IMR-90 (cell line): ENCODE measurements at regions not wholly inside any gene's neighbourhood (a gene's known extent, or its start where the extent isn't known, plus 50 kb on each side); places are given as distances from the start of the nearest gene placed in this dataset.

Source experiments
- BHLHE40 ChIP-seq: fragments of 150-350 bp; IDR thresholded peaks from 2 replicates; pipeline ENCODE4 v1.6.1; 2016; ENCODE audit warnings: mild to moderate bottlenecking, low read depth, low read length
- CEBPB ChIP-seq: IDR thresholded peaks from 2 replicates; pipeline ENCODE4 v1.6.1; 2012; ENCODE audit warnings: low read depth, low read length, improper control_type of control experiment
- CTCF ChIP-seq: conservative IDR thresholded peaks from 2 replicates; pipeline ENCODE4 v1.5.1; 2012; ENCODE audit warnings: mild to moderate bottlenecking, low read depth, low read length, improper control_type of control experiment
- ELK1 ChIP-seq: fragments of 150-350 bp; IDR thresholded peaks from 2 replicates; pipeline ENCODE4 v1.6.1; 2016; ENCODE audit warnings: low read depth, mild to moderate bottlenecking, low read length, moderate library complexity, borderline replicate concordance
- MAFK ChIP-seq: IDR thresholded peaks from 2 replicates; pipeline ENCODE4 v1.6.1; 2012; ENCODE audit warnings: low read depth, low read length, improper control_type of control experiment
- MAZ ChIP-seq: IDR thresholded peaks from 2 replicates; pipeline ENCODE4 v1.6.1; 2012; ENCODE audit warnings: low read depth, mild to moderate bottlenecking, low read length, improper control_type of control experiment, moderate library complexity, borderline replicate concordance
- MXI1 ChIP-seq: IDR thresholded peaks from 2 replicates; pipeline ENCODE4 v1.6.1; 2012; ENCODE audit warnings: low read depth, mild to moderate bottlenecking, low read length, moderate library complexity, borderline replicate concordance
- NFE2L2 ChIP-seq: fragments of 150-350 bp; IDR thresholded peaks from 2 replicates; pipeline ENCODE4 v1.6.1; 2016; ENCODE audit warnings: low read depth, mild to moderate bottlenecking, low read length
- POLR2A ChIP-seq: IDR thresholded peaks from 2 replicates; pipeline ENCODE4 v1.6.1; 2012; ENCODE audit warnings: mild to moderate bottlenecking, low read depth, low read length
- RAD21 ChIP-seq: IDR thresholded peaks from 2 replicates; pipeline ENCODE4 v1.6.1; 2012; ENCODE audit warnings: low read length, improper control_type of control experiment
- RCOR1 ChIP-seq: IDR thresholded peaks from 2 replicates; pipeline ENCODE4 v1.6.1; 2012; ENCODE audit warnings: mild to moderate bottlenecking, low read length, improper control_type of control experiment; ENCODE audit not compliant: insufficient replicate concordance
- RFX5 ChIP-seq: IDR thresholded peaks from 2 replicates; pipeline ENCODE4 v1.8.0; 2012; ENCODE audit warnings: low read depth, mild to moderate bottlenecking, low read length, moderate library complexity
- SMC3 ChIP-seq: fragments of 150-350 bp; IDR thresholded peaks from 2 replicates; pipeline ENCODE4 v1.6.1; 2016; ENCODE audit warnings: low read depth, mild to moderate bottlenecking, antibody characterized with exemption, low read length, moderate library complexity
- USF2 ChIP-seq: fragments of 150-350 bp; IDR thresholded peaks from 2 replicates; pipeline ENCODE4 v1.6.1; 2017; ENCODE audit warnings: mild to moderate bottlenecking, antibody characterized with exemption, low read length, low read depth

- TF ChIP-seq CTCF (no peak), MXI1 (no peak), POLR2A (no peak), USF2 (no peak), CEBPB (no peak), BHLHE40 (no peak), MAZ (no peak), NFE2L2 (no peak), RCOR1 (no peak), SMC3 (no peak), RAD21 (no peak), ELK1 (no peak), RFX5 (no peak), MAFK (no peak)
Observed at GRCh38 chr3:35401671-35402070, 237.7 kb upstream of the ARPP21 start.
